NCI-H2171 treated with DMSO at 0.1 percent for 48 hours (cell line): ENCODE measurements at regions not wholly inside any gene's neighbourhood (a gene's known extent, or its start where the extent isn't known, plus 50 kb on each side); places are given as distances from the start of the nearest gene placed in this dataset.
"Not testable (repeated sequence)": the region's sequence is repeated elsewhere in the genome, so short reads cannot be mapped to it uniquely, and the experiment has no call there.

Experiments used
- DNase-seq: peaks from one replicate; lab custom pipeline; 2025; lab: John Stamatoyannopoulos, UW

DNA sequence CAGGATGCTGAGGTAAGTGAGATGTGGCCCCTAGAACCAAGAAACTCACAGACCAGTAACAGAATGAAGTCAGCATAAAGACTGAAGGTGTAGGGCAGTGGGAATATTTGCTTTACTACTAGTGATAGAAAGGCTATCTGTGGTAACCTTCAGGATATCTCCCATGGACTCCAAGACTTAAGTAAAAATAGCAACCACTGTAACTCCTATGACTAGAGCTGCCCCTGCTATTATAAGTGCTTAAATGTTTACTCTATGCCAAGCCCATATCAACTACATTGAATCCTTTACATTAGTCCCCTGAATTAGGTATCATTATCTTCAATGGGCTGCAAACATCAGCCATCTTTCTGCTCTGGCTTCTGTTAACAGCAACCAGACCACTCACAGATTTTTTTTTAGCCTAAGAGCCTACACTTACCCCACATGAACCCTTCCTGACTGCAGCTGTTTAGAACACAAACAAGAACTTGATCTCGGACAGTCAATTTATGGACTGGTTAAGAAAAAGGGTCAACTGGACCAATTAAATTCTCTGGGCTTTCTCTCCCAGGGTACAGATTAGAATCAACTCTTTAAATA lies 335.1 kb upstream of the API5 start:
- DNase-seq, result no peak

DNA sequence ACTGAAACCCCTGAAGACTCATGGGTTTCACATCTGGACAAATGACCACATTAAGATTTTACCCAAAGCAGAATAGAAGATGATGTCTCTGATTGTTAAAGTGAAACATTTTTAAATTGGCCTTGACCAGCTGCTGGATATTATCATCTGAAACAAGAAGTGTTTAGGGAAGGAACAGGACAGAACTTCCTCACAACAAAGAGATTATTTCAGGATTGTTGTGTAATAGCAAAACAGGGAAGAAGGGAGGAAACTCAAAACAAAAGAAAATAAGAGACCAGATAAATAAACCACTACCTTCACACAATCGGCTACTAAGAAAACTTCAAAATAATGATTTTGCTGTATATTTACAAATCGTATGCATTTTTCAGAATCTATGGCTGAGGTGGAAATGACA lies 319.2 kb upstream of the API5 start:
- DNase-seq, result no peak

DNA sequence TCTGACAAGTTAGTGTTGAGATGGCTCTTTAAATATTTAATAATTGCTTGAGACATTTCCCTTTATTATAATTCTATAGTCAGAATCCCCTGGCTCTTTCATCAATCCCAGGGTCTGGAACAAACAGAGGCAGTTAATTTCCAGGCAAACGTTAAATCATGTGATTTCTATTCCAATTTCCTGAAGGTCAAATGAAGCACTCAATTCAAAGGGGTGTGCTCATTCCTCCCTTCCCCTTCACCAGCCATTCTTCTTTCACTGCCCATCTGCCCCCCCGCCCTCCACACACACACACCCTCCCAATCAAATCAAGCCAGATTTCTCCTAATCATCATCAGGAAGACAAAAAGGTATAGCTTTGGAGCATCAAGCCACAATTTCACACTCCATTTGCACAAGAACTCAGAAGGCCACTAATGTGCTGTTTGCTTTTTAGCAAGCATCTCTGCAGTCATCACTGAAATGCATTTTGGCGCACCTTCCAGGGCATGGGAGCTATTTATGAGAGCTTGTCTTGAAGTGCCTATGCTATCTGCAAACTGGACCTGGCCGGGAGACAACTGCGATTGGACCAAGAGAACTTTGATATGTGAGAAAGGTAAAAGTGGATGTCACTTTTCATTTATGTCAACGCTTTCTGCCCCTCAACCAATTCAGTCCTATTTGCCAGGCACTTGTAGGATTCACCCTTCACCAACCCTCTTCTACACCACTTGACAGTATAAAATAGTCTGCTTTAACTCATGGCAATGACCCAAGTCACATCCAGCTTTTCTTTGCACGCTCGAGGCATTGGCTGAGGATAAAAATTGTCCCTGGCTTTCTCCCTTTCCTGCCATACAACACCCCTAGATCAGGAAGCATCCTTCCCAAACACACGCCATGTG lies 315.1 kb upstream of the API5 start:
- DNase-seq, result no peak

DNA sequence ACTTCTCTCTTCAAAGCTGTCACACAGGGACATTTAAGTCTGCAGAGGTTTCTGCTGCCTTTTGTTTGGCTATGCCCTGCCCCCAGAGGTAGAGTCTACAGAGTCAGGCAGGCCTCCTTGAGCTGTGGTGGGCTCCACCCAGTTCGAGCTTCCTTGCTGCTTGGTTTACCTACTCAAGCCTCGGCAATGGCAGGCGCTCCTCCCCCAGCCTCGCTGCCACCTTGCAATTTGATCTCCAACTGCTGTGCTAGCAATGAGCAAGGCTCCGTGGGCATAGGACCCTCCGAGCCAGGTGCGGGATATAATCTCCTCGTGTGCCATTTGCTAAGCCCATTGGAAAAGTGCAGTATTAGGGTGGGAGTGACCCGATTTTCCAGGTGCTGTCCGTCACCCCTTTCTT lies 306.9 kb upstream of the API5 start:
- DNase-seq, result not testable (repeated sequence)

DNA sequence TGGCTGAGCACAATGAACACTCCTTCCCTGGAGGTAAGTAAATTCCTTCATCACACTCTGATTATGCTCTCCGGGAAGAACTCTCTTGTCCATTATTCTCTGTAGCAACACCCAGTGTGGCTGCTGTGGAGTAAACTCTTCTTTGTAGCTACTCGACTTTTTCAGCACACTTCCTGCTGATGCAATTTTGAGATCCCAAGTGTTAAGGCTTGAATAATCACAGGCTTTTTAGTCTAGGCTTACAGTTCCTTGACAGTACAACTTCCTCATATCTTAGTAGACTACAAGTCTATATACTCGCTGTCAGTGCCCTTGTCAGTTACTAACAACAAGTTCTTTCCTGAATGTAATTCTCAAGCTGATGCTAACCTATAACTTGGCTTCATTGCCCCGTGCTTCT lies 301.8 kb upstream of the API5 start:
- DNase-seq, result no peak

DNA sequence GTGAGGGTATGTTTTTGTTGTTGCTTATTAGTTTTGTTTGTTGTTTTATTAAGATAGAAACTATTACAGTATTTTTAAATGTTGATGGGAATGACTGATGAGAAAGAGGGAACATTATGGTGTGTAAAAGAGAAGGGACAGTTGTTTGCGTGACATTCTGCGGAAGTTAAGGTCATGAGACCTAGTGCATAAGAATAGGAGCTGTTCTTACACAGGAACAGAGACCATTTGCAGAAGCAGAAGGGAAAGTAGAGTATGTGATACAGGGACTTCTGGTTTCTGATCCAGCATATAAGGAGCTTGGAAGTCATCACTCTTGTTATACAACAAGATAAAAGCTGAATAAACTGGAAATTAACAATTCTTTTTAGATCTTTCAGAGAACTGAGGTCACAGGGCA lies 299.2 kb upstream of the API5 start:
- no peak for DNase-seq

DNA sequence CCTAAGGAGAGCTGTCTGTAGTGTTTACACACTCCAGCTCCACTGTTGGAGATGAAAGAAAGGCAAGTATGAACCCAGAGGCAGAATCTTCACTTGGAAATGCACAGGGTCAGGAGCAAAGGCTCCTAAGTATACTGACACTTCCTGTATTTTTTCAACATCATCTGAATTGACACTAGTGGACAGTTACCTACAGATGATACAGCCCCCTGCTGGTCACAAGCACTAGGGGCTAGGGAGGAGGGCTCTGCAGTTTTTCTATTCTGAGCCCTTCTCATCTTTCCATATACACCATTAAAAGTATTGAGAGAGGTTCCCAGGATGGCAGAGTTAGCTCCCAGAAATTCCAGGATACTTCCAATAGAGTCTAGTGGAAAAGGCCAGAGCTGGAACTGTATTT lies 290.3 kb upstream of the API5 start:
- no peak for DNase-seq

DNA sequence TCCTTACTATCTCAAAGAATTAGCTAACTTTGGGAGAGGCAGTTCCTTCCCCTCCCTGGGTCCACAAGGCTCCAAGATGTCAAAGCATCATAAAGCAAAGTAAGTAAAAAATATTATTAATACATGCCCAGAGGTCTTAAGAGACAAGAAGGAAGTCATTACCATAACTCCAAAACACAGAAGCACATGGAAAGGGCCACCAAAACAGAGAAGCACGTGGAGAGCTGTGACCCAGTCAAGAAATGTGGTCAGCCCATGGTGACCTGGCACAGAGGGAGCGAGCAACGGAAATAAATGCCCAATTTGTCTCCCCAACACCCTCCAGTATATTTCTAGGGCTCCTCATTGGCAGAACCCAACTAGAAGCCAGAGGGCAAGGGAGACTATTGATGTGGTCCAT lies 277.5 kb upstream of the API5 start:
- no peak for DNase-seq

DNA sequence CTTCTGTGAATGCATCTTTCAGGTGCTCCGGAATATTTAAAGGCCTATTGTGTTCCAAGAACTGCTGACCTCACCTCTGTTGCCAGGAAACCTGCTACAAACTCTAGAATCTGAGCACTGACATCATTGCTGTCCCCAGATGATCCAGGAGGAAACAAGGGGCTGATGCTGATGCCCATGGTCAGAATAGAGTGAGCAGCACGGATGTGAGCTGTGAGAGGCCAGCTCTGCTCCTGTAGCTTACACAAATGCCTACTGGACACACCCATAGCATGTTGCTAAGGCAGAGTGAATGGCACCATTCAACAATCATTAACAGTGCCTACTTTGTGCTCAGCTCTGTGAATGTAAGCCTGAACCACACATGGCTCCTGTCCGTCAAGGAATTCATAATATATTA lies 276.7 kb upstream of the API5 start:
- no peak for DNase-seq

DNA sequence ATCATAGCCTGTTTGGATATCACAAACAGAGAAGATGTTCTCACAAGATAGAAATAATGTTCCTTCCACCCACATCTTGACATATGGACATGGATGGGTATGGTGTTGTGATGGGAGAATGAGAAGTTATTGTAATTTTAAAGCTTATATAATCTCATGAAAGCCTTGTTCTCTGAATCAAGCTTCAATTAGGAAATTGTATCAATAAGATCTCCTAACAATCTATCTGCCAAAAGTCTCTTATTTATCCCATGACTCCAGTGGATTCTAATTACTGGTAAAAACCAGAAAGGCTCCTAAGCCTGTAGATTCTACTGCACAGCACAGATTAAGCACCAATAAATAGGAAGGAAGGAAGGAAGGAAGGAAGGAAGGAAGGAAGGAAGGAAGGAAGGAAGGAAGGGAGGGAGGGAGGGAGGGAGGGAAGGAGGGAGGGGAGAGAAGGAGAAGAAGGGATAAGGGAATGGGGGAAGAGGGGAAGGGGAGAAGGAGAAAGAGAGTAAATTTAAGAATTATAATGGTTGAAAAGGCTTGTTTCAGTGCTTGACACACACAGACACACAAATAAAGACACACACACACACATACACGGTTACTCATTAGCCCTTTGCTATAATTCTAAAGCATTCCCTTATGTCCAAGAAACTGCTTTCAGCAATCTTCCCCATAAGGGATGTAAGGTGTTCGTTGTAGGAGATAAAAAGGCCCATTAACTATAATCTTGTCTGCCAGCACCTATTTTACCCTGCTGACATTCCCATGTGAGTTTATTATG lies 258.0 kb upstream of the API5 start:
- no peak for DNase-seq

DNA sequence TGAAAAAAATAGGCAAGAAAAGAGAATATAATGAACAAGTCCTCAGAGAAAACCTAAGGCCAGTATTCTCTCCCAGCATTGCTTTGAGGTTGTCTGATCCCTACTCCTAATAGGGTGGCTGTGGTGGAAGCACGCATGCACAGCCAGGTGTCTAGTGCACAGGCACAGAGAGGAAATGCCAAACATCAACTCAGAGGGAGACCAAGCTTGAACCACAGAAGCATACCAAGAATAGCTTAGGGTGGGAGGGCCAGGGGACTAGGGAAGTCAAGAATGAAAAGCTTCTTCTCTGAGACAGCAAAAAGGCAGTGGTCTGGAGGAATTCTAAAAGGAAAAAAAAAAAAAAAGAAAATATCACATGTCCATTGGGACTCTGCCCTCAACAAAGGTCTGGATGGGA lies 244.1 kb upstream of the API5 start:
- no peak for DNase-seq

DNA sequence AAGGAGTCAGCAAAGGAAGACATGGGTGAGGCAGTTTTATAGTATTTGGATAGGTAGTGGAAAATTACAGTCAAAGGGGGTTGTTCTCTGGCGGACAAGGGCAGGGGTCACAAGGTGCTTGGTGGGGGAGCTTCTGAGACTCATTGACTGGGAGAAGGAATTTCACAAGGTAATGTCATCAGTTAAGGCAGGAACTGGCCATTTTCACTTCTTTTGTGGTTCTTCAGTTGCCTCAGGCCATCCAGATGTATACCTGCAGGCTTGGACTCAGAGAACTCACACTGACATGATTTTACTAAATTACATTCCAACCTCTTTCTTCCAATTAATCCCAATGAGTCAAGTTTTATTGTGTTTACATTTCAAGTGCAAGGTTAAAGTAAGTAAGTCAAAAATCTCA lies 240.5 kb upstream of the API5 start:
- no peak for DNase-seq

DNA sequence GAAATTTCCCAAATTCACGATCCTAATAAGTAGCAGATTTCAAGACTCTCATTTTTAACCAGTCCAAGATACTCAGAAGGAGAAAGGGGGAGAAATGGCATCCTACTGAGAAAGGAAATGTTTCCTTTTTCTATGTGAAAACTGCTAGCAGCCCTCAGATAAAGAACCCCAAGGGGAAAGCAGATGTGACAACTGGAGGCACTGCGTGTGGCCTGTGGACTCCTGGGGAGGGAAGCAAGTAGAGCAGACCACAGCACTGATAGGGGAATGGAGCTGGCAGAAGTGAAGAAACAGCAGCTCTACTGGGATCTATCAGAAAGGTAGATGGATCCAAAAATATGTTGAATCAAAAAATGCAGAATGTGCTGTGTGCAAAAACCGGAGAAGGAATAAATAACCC lies 239.7 kb upstream of the API5 start:
- DNase-seq, result no peak

DNA sequence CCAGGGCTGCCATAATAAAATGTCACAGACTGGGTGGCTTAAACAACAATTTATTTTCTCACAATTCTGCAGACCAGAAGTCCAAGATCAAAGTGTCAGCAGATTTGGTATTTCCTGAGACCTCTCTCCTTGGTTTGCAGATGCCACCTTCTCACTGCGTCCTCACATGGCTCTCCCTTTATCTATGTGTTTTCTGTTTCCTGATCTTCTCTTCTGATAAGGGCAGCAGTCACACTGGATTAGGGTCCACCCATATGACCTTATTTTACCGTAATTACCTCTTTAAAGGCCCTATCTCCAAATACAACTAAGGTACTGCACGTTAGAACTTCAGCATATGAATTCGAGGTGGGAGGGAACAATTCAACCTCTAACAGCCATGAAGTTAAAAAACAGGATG lies 238.9 kb upstream of the API5 start:
- DNase-seq, result no peak

DNA sequence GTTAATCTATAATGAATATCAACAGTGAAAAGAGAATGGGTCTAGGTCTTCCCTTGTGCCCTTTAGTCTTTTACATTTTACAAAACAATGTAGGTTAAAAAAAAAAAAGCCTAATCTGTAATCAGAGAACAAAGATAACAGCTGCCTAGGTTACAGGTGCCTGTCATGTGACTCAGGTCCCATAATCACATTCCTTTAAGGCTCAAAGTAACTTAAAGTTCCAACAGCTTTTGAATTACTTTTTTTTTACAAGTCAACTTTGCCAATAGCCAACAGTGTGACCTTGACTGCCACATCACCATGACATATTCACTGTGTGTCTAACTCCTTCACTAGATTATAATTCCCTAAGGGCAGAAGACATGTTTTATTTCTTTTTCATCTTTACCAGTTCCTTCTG lies 237.0 kb upstream of the API5 start:
- DNase-seq, result no peak

DNA sequence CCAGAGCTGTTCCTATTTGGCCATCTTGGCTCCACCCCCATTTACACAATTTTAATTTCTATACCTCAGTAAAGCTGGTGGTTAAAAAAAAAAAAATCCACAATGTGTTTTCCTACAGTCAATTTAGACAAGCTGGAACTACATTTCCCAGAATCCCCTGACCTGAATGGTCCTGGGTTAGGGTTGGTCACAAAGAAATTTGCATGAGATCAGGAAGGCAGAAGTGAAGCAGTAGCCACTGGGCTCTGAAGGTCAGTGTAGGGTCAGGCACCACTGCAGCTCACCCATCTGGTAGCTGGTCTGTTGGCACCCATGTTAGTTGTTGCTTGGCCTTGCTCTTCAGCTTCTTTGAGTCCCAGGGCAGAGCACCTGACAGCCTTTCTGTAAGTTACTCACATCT lies 210.7 kb upstream of the API5 start:
- no peak for DNase-seq

DNA sequence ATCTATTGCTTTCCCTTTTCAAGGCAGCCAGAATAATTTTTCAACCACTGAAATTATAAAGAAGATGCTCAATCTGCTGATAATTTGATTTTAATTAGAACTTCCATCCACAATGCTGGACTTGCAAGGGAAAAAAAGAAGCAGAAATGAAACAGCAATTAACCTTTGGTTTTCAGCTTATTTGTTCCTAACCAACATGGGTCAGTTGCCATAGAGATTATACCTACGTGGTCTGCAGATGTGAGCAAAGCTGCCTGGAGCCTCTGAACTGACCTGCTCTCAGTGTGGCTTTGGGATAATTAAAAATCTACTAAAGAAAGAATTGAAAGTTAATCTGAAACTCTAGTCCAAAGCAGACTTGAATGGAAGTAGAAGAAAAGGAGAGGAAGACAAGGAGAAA lies 195.7 kb upstream of the API5 start:
- no peak for DNase-seq

DNA sequence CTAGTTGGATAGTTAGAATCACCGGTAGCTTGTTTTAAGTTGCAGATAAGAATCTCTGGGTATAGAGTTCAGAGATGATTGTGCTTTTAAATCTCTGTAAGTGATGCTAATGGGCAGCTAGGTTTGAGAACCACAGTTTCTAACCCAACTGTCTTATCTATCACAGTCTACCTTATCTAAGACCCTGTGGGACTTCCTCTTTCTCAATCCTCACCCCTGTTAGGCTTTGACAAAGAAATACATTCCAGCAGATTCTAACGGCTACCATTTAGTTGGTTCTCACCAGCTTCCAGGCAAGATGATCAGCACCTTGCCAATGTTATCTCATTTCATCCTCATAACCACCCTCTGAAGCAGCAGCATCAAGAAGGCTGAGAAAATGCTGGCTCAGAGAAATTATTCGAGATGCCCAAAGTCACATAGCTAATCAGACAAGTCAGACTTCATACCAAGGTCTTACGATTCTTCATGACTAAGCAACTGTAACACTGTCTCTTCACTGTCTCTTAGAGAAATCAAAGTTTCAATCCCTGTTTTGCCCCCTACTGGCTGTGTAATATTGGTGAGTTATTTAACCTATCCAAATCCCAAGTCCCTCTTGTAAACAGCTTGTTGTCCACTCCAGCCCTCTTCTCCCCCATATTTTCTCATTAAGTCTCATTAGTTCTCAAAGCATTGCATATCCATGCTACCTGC lies 192.4 kb upstream of the API5 start:
- peak; percentile 0 for DNase-seq

DNA sequence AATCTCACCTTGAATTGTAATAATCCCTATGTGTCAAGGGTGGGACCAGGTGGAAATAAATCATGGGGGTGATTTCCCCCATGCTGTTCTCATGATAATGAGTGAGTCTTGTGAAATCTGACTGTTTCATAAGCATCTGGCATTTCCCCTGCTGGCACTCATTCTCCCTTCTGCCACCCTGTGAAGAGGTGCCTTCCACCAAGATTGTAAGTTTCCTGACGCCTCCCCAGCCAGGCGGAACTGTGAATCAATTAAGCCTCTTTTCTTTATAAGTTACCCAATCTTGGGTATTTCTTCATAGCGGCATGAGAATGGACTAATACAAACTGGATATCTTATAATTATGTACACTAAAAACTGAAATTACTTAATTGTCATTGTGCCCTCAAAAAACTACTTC lies 189.2 kb upstream of the API5 start:
- DNase-seq, result no peak

DNA sequence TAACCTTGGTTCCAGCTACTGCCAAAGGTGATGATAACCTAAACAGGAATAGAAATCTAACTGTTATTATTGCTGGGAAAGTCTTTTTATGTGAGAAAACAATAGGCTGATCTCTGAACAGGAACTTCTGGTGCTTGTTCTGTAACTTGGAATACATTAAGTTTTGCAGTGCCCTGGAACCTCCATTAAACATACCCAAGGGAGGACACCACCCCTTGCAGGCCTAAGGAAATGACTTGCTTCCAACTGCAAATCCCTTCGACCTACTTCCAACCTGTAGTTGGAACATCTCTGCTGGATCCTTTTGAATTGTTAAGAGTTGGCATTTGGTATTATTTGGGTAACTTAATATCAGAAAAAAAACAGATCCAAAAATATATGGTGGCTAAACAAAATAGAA lies 188.4 kb upstream of the API5 start:
- no peak for DNase-seq

DNA sequence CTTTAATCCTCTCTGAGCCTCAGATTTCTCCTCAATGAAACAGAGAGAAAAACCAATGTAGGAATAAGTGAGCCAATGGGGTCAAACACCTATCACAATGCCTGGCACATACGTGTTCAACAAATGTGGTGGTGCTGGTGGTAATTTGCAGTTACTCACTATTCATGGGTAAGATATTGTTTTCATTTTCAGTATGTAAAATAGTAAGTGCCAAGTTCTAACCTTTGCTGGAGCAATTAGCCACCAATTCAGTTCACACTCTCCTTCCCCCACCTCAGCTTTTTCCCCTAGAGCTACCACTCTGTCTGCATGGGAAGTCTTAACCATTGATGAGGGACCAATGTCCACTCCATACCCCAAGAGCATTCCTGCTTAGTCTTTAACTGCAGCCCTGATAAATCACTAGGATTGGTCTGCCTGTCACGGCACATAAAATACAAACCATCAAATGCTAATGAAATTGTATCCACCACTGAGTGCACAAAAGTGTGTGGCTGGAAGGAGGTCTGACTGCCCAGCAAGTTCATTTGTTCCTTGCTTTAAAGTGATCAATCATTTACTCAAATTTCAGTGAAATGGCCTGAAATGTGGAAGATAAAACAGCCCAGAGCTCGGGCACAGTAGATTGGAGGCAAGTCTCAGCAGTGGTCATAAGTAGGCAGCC lies 187.4 kb upstream of the API5 start:
- no peak for DNase-seq

DNA sequence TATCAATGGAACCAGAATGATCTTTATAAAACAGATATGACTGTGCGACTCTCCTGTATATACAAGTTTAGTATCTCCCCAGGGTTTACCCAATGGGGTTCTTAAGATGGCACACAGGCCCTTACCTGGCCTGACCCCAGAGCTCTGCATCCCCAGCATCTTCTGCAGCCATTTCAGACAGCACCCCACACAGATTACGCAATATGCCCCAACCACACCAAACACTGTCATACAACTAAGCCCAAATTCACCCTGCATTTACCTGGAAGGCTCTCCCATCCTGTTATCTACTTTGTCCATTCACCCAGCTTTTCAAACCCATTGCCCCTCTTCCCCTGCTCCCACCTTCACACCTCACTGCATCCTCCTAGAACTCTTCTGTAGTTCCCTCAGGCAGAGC lies 182.5 kb upstream of the API5 start:
- no peak for DNase-seq
